HEK293 (cell line): ENCODE measurements at regions not wholly inside any gene's neighbourhood (a gene's known extent, or its start where the extent isn't known, plus 50 kb on each side); places are given as distances from the start of the nearest gene placed in this dataset.

ENCODE experiments used
- BCL6B ChIP-seq: fragments of 450-650 bp; formaldehyde crosslinking; IDR thresholded peaks from 2 replicates; pipeline ENCODE4 v1.5.1; 2017; ENCODE audit warnings: missing biosample characterization, missing genetic modification characterization
- HOXA7 ChIP-seq: sonication (generic); formaldehyde crosslinking; IDR thresholded peaks from 2 replicates; pipeline ENCODE4 v1.8.1; 2022; ENCODE audit warnings: missing genetic modification reagents, borderline replicate concordance
- KLF10 ChIP-seq: fragments of 450-650 bp; IDR thresholded peaks from 2 replicates; pipeline ENCODE4 v1.5.1; 2018; ENCODE audit warnings: missing biosample characterization, mild to moderate bottlenecking, missing genetic modification characterization
- KLF16 ChIP-seq: fragments of 450-650 bp; formaldehyde crosslinking; IDR thresholded peaks from 2 replicates; pipeline ENCODE4 v1.5.1; 2017; ENCODE audit warnings: missing biosample characterization, missing genetic modification characterization
- OSR2 ChIP-seq: fragments of 450-650 bp; formaldehyde crosslinking; IDR thresholded peaks from 2 replicates; pipeline ENCODE4 v1.5.1; 2016; ENCODE audit warnings: missing biosample characterization, missing genetic modification characterization
- PATZ1 ChIP-seq: fragments of 450-650 bp; formaldehyde crosslinking; IDR thresholded peaks from 2 replicates; pipeline ENCODE4 v1.5.1; 2016; ENCODE audit warnings: missing biosample characterization, missing genetic modification characterization
- PRDM4 ChIP-seq: fragments of 450-650 bp; formaldehyde crosslinking; IDR thresholded peaks from 2 replicates; pipeline ENCODE4 v1.5.1; 2017; ENCODE audit warnings: missing biosample characterization, missing genetic modification characterization
- REST ChIP-seq: fragments of 450-650 bp; formaldehyde crosslinking; IDR thresholded peaks from 2 replicates; pipeline ENCODE4 v1.5.1; 2016; ENCODE audit warnings: missing biosample characterization, missing genetic modification characterization
- SCRT1 ChIP-seq: fragments of 450-650 bp; formaldehyde crosslinking; IDR thresholded peaks from 2 replicates; pipeline ENCODE4 v1.5.1; 2016; ENCODE audit warnings: missing biosample characterization, missing genetic modification characterization, borderline replicate concordance
- TRIM28 ChIP-seq: IDR thresholded peaks from 2 replicates; pipeline ENCODE4 v1.6.1; 2011; ENCODE audit warnings: low read length, control low read depth, borderline replicate concordance
- ZBTB10 ChIP-seq: fragments of 450-650 bp; formaldehyde crosslinking; IDR thresholded peaks from 2 replicates; pipeline ENCODE4 v1.5.1; 2016; ENCODE audit warnings: missing biosample characterization, missing genetic modification characterization
- ZFP3 ChIP-seq: fragments of 450-650 bp; formaldehyde crosslinking; IDR thresholded peaks from 2 replicates; pipeline ENCODE4 v1.5.1; 2016; ENCODE audit warnings: low read depth, missing biosample characterization, missing genetic modification characterization
- ZNF221 ChIP-seq: fragments of 450-650 bp; formaldehyde crosslinking; IDR thresholded peaks from 2 replicates; pipeline ENCODE4 v1.5.1; 2017; ENCODE audit warnings: missing biosample characterization, missing genetic modification characterization, borderline replicate concordance
- ZNF366 ChIP-seq: fragments of 450-650 bp; formaldehyde crosslinking; conservative IDR thresholded peaks from 2 replicates; pipeline ENCODE4 v1.5.1; 2016; ENCODE audit warnings: missing biosample characterization, missing genetic modification characterization
- ZNF423 ChIP-seq: fragments of 450-650 bp; formaldehyde crosslinking; IDR thresholded peaks from 2 replicates; pipeline ENCODE4 v1.5.1; 2016; ENCODE audit warnings: missing biosample characterization, missing genetic modification characterization
- ZNF449 ChIP-seq: fragments of 450-650 bp; formaldehyde crosslinking; IDR thresholded peaks from 2 replicates; pipeline ENCODE4 v1.5.1; 2017; ENCODE audit warnings: missing biosample characterization, mild to moderate bottlenecking, missing genetic modification characterization, moderate library complexity
- ZNF555 ChIP-seq: fragments of 450-650 bp; formaldehyde crosslinking; conservative IDR thresholded peaks from 2 replicates; pipeline ENCODE4 v1.5.1; 2017; ENCODE audit warnings: missing biosample characterization, mild to moderate bottlenecking, missing genetic modification characterization, inconsistent platforms
- ZNF561 ChIP-seq: fragments of 450-650 bp; IDR thresholded peaks from 2 replicates; pipeline ENCODE4 v1.5.1; 2018; ENCODE audit warnings: missing biosample characterization, missing genetic modification characterization, borderline replicate concordance
- ZNF571 ChIP-seq: fragments of 450-650 bp; formaldehyde crosslinking; IDR thresholded peaks from 2 replicates; pipeline ENCODE4 v1.5.0; 2017; ENCODE audit warnings: missing biosample characterization, missing genetic modification characterization
- ZNF626 ChIP-seq: fragments of 450-650 bp; sonication (Bioruptor Pico); formaldehyde crosslinking; IDR thresholded peaks from 2 replicates; pipeline ENCODE4 v1.5.1; 2018; ENCODE audit warnings: missing biosample characterization, missing genetic modification characterization, inconsistent platforms
- ZNF629 ChIP-seq: fragments of 450-650 bp; formaldehyde crosslinking; IDR thresholded peaks from 2 replicates; pipeline ENCODE4 v1.5.1; 2017; ENCODE audit warnings: missing biosample characterization, missing genetic modification characterization
- ZNF639 ChIP-seq: fragments of 450-650 bp; formaldehyde crosslinking; IDR thresholded peaks from 2 replicates; pipeline ENCODE4 v1.5.1; 2016; ENCODE audit warnings: missing biosample characterization, missing genetic modification characterization
- ZSCAN23 ChIP-seq: fragments of 450-650 bp; formaldehyde crosslinking; IDR thresholded peaks from 2 replicates; pipeline ENCODE4 v1.5.1; 2016; ENCODE audit warnings: missing biosample characterization, missing genetic modification characterization
- ZSCAN30 ChIP-seq: fragments of 450-650 bp; IDR thresholded peaks from 2 replicates; pipeline ENCODE4 v1.5.1; 2018; ENCODE audit warnings: missing biosample characterization, mild to moderate bottlenecking, missing genetic modification characterization, moderate library complexity

- TF ChIP-seq PRDM4 (tag by site-specific recombination) (peak; percentile 78; the same call in 1 of the 2 replicates), SCRT1 (tag by site-specific recombination) (peak; percentile 51; the same call in 1 of the 2 replicates), KLF16 (peak; percentile 76), TRIM28 (peak; percentile 98), ZFP3 (no peak), ZNF639 (peak; percentile 92; the same call in 1 of the 2 replicates), ZBTB10 (tag by site-specific recombination) (no peak), ZNF629 (peak; percentile 89), ZNF449 (tag by site-specific recombination) (no peak), ZNF423 (tag by site-specific recombination) (peak; percentile 31; the same call in 1 of the 2 replicates), ZNF626 (no peak), ZSCAN30 (tag by site-specific recombination) (peak; percentile 89), HOXA7 (no peak), ZNF221 (tag by site-specific recombination) (0 out of 2 replicates have a peak, but pooled peaks have one; percentile 67), ZSCAN23 (0 out of 2 replicates have a peak, but pooled peaks have one; percentile 23), ZNF366 (tag by site-specific recombination) (peak; percentile 68), BCL6B (tag by site-specific recombination) (peak; percentile 88), ZNF561 (tag by site-specific recombination) (peak; percentile 89), KLF10 (tag by site-specific recombination) (peak; percentile 53; the same call in 1 of the 2 replicates), REST (peak; percentile 45), ZNF571 (no peak), PATZ1 (tag by site-specific recombination) (peak; percentile 54; the same call in 1 of the 2 replicates), ZNF555 (tag by site-specific recombination) (no peak), OSR2 (peak; percentile 86)
Measured at GRCh38 chr6:137665342-137665934, 171.2 kb upstream of the OLIG3 start (continued).
